HCT116 (cell line): ENCODE measurements at regions not wholly inside any gene's neighbourhood (a gene's known extent, or its start where the extent isn't known, plus 50 kb on each side); places are given as distances from the start of the nearest gene placed in this dataset.

Experiments
- ATAC-seq: fragments of 200-7000 bp; cut with Tn5 transposase; 2 replicates; pipeline ENCODE4 v1.9.1; 2020; ENCODE audit warnings: mild to moderate bottlenecking, moderate library complexity
- BruUV-seq: library from RNA; stranded (reverse); fragments of 400-500 nt; replicated peaks from 2 replicates; lab custom pipeline; 2021; lab: Mats Ljungman, UMichigan
- CTCF ChIA-PET: fragments of 300-600 bp; sonication (Branson Sonifier 250); formaldehyde crosslinking; loops from one replicate; lab custom pipeline; 2021; ENCODE audit warnings: antibody characterized with exemption; lab: Charles Lee
- POLR2A ChIA-PET: fragments of 300-600, 350-600 bp; sonication (Branson Sonifier 250); formaldehyde crosslinking; loops from one replicate; lab custom pipeline; 2021; ENCODE audit warnings: antibody characterized with exemption; lab: Charles Lee
- RAD21 ChIA-PET, 2 experiments: fragments of 300-600 bp; sonication (Branson Sonifier 250); formaldehyde crosslinking; loops; one replicate each; lab custom pipeline; 2023; ENCODE audit warnings: low total read pairs in 2 of 2; ENCODE audit not compliant: uncharacterized antibody in 2 of 2, unreplicated experiment in 2 of 2, low non-redundant PET in 1 of 2; lab: Charles Lee
- DNase-seq: peaks from one replicate; pipeline ENCODE4 v3.0.0-alpha.2; 2010; ENCODE audit warnings: low read depth, low spot score
- H2AFZ ChIP-seq: fragments of 200-600 bp; shearing (Covaris generic), sonication (generic); 2 replicates; pipeline ENCODE4 v1.6.1; 2017; ENCODE audit warnings: low read depth, mixed run types, mixed read lengths, antibody characterized with exemption, low read length; ENCODE audit not compliant: poor library complexity, severe bottlenecking
- H3K27ac ChIP-seq: 2 replicates; pipeline ENCODE4 v1.5.1; 2012; ENCODE audit warnings: low read depth, low read length
- H3K27me3 ChIP-seq: fragments of 200-600 bp; sonication (generic); 2 replicates; pipeline ENCODE4 v1.6.1; 2016; ENCODE audit warnings: mixed run types, low read length, mixed read lengths; ENCODE audit not compliant: insufficient read depth
- H3K36me3 ChIP-seq, 2 experiments: fragments of 200-500 bp in 1 of 2; fragments of 200-600 bp in 1 of 2; sonication (Bioruptor generic) in 1 of 2; sonication (generic) in 1 of 2; 2 replicates each; pipeline versions ENCODE4 v1.5.1 to v1.6.1; 2014 to 2016; ENCODE audit warnings: low read length in 2 of 2, inconsistent platforms in 1 of 2, mixed read lengths in 1 of 2, mixed run types in 1 of 2; ENCODE audit not compliant: insufficient read depth in 2 of 2, control insufficient read depth in 1 of 2
- H3K4me1 ChIP-seq, 2 experiments: fragments of 200-600 bp in 1 of 2; sonication (generic) in 1 of 2; 2 replicates each; pipeline versions ENCODE4 v1.5.1 to v1.6.1; 2012 to 2017; ENCODE audit warnings: low read length in 2 of 2, inconsistent platforms in 1 of 2, mild to moderate bottlenecking in 1 of 2, mixed read lengths in 1 of 2, mixed run types in 1 of 2, moderate library complexity in 1 of 2; ENCODE audit not compliant: insufficient read depth in 2 of 2, control insufficient read depth in 1 of 2
- H3K4me2 ChIP-seq: fragments of 200-600 bp; sonication (generic); 2 replicates; pipeline ENCODE4 v1.6.1; 2017; ENCODE audit warnings: mixed run types, low read length, mixed read lengths
- H3K4me3 ChIP-seq, 2 experiments: fragments of 200-600 bp in 1 of 2; sonication (generic) in 1 of 2; replicated peaks in 1 of 2; 2 replicates each; pipeline ENCODE4 v1.5.1; 2011 to 2016; ENCODE audit warnings: low read length in 2 of 2, control low read depth in 1 of 2, low read depth in 1 of 2, mild to moderate bottlenecking in 1 of 2, mixed read lengths in 1 of 2, mixed run types in 1 of 2
- H3K79me2 ChIP-seq: fragments of 200-600 bp; sonication (generic); 2 replicates; pipeline ENCODE4 v1.6.1; 2017; ENCODE audit warnings: mild to moderate bottlenecking, mixed run types, low read length, moderate library complexity, mixed read lengths; ENCODE audit not compliant: insufficient read depth
- H3K9ac ChIP-seq: fragments of 200-600 bp; sonication (generic); 2 replicates; pipeline ENCODE4 v1.6.1; 2016; ENCODE audit warnings: low read length, mixed read lengths
- H3K9me2 ChIP-seq: fragments of 200-600 bp; sonication (generic), shearing (Covaris generic); 2 replicates; pipeline ENCODE4 v1.6.1; 2017; ENCODE audit warnings: mixed run types, mild to moderate bottlenecking, moderate library complexity; ENCODE audit not compliant: insufficient read depth
- H3K9me3 ChIP-seq, 2 experiments: fragments of 200-500 bp in 1 of 2; fragments of 200-600 bp in 1 of 2; sonication (Bioruptor generic) in 1 of 2; sonication (generic) in 1 of 2; 2 replicates each; pipeline ENCODE4 v1.6.1; 2014 to 2017; ENCODE audit warnings: low read length in 2 of 2, mixed read lengths in 2 of 2, inconsistent platforms in 1 of 2, low read depth in 1 of 2, mild to moderate bottlenecking in 1 of 2, mixed run types in 1 of 2, moderate library complexity in 1 of 2; ENCODE audit not compliant: control insufficient read depth in 1 of 2, insufficient read depth in 1 of 2
- H4K20me1 ChIP-seq: fragments of 200-600 bp; sonication (generic), shearing (Covaris generic); 2 replicates; pipeline ENCODE4 v1.6.1; 2017; ENCODE audit warnings: mixed run types, mild to moderate bottlenecking, moderate library complexity; ENCODE audit not compliant: insufficient read depth
- ATF3 ChIP-seq: IDR thresholded peaks from 2 replicates; pipeline ENCODE4 v1.6.1; 2012
- CBX3 ChIP-seq: IDR thresholded peaks from 2 replicates; pipeline ENCODE4 v1.6.1; 2012; ENCODE audit warnings: low read depth
- CEBPB ChIP-seq: IDR thresholded peaks from 2 replicates; pipeline ENCODE4 v1.6.1; 2012; ENCODE audit warnings: low read depth
- CTCF ChIP-seq, 3 experiments: fragments of 200-600 bp in 1 of 3; sonication (generic) in 1 of 3; IDR thresholded peaks in 2 of 3; conservative IDR thresholded peaks in 1 of 3; 2 replicates each; pipeline ENCODE4 v1.5.1; 2012 to 2017; ENCODE audit warnings: low read depth in 2 of 3, low read length in 2 of 3, antibody characterized with exemption in 1 of 3, borderline replicate concordance in 1 of 3, control low read depth in 1 of 3, mild to moderate bottlenecking in 1 of 3, mixed read lengths in 1 of 3, mixed run types in 1 of 3, moderate library complexity in 1 of 3; ENCODE audit not compliant: insufficient read depth in 1 of 3
- EGR1 ChIP-seq: IDR thresholded peaks from 2 replicates; pipeline ENCODE4 v1.6.1; 2012; ENCODE audit warnings: low read depth
- ELF1 ChIP-seq: IDR thresholded peaks from 2 replicates; pipeline ENCODE4 v1.6.1; 2012; ENCODE audit warnings: low read depth, borderline replicate concordance
- EZH2 ChIP-seq: fragments of 200-600 bp; sonication (generic); IDR thresholded peaks from 2 replicates; pipeline ENCODE4 v1.6.1; 2017; ENCODE audit warnings: antibody characterized with exemption, mixed run types
- EZH2phosphoT487 ChIP-seq: fragments of 200-600 bp; IDR thresholded peaks from 2 replicates; pipeline ENCODE4 v1.6.1; 2018; ENCODE audit warnings: antibody characterized with exemption, borderline replicate concordance
- FOSL1 ChIP-seq: IDR thresholded peaks from 2 replicates; pipeline ENCODE4 v1.6.1; 2012; ENCODE audit warnings: low read depth
- JUND ChIP-seq: IDR thresholded peaks from 2 replicates; pipeline ENCODE4 v1.6.1; 2012
- POLR2AphosphoS5 ChIP-seq: IDR thresholded peaks from 2 replicates; pipeline ENCODE4 v1.6.1; 2011; ENCODE audit warnings: mild to moderate bottlenecking, low read depth, low read length, moderate library complexity
- RAD21 ChIP-seq: IDR thresholded peaks from 2 replicates; pipeline ENCODE4 v1.6.1; 2012; ENCODE audit warnings: low read depth, mild to moderate bottlenecking
- SIN3A ChIP-seq: IDR thresholded peaks from 2 replicates; pipeline ENCODE4 v1.6.1; 2012; ENCODE audit warnings: low read depth
- SRF ChIP-seq: IDR thresholded peaks from 2 replicates; pipeline ENCODE4 v1.6.1; 2012; ENCODE audit warnings: low read depth
- TCF7L2 ChIP-seq: IDR thresholded peaks from 2 replicates; pipeline ENCODE4 v1.7.0; 2011; ENCODE audit warnings: borderline replicate concordance, inconsistent platforms; ENCODE audit not compliant: insufficient read depth, insufficient read length; ENCODE audit errors: extremely low read depth
- YY1 ChIP-seq: IDR thresholded peaks from 2 replicates; pipeline ENCODE4 v1.6.1; 2011; ENCODE audit warnings: low read length, low read depth, moderate library complexity, mild to moderate bottlenecking; ENCODE audit not compliant: insufficient replicate concordance; ENCODE audit errors: extremely low read depth
- ZBTB33 ChIP-seq: IDR thresholded peaks from 2 replicates; pipeline ENCODE4 v1.6.1; 2011; ENCODE audit warnings: mild to moderate bottlenecking, low read length, moderate library complexity; ENCODE audit not compliant: insufficient replicate concordance; ENCODE audit errors: extremely low read depth
- ZFX ChIP-seq: fragments of 450-650 bp; IDR thresholded peaks from 2 replicates; pipeline ENCODE4 v1.6.1; 2017
- ZNF274 ChIP-seq: fragments of 200-500 bp; sonication (Bioruptor generic); IDR thresholded peaks from 2 replicates; pipeline ENCODE4 v1.6.1; 2014; ENCODE audit warnings: mild to moderate bottlenecking, low read depth, low read length, inconsistent platforms
- intact Hi-C: fragments of 100-400 bp; cut with micrococcal nuclease; formaldehyde crosslinking; loops from 2 replicates; pipeline ENCODE4 v1.10.0; 2022

- DNase-seq (no peak), ATAC-seq (no peak)
- no peaks in the 10 kb centered on the region for H3K27me3 ChIP-seq
- H3K27ac ChIP-seq: no peak overlapping the region
- H3K4me2 ChIP-seq: no peak overlapping the region
- BruUV-seq: no TSS peak
- TF ChIP-seq EZH2phosphoT487 (no peak), ELF1 (no peak)
- no peaks in the 10 kb centered on the region for H3K79me2 ChIP-seq
- no peaks in the 10 kb centered on the region for H4K20me1 ChIP-seq
- RAD21 ChIA-PET: no interaction called here
- H3K9me2 ChIP-seq: no peaks in the 10 kb centered on the region
- CTCF ChIA-PET: no interaction called here
- intact Hi-C loops: no loop called here
- H3K36me3 ChIP-seq: no peaks in the 10 kb centered on the region
- peaks cover 14 to 29% of the 10 kb centered on the region in 2 experiments; a peak in 3 of 4 replicates for H3K9me3 ChIP-seq
- POLR2A ChIA-PET: no interaction called here
- no peak overlapping the region for H3K9ac ChIP-seq
- H2AFZ ChIP-seq: no peak overlapping the region
- no peak overlapping the region for H3K4me3 ChIP-seq
- H3K4me1 ChIP-seq: no peaks in the 10 kb centered on the region
These were observed 281.0 kb upstream of the EYS start for GRCh38 chr6:65988006-65988405.

- Histone ChIP-seq H3K27ac (no peak overlapping the region), H3K9me2 (no peaks in the 10 kb centered on the region), H3K27me3 (no peaks in the 10 kb centered on the region), H3K9ac (no peak overlapping the region), H2AFZ (no peak overlapping the region), H3K4me2 (no peak overlapping the region), H3K4me3 (no peak overlapping the region), H3K9me3 (peaks cover 22 to 26% of the 10 kb centered on the region in 2 experiments; a peak in 3 of 4 replicates), H3K4me1 (no peaks in the 10 kb centered on the region), H3K36me3 (no peaks in the 10 kb centered on the region), H3K79me2 (no peaks in the 10 kb centered on the region), H4K20me1 (no peaks in the 10 kb centered on the region)
- ATAC-seq (no peak), DNase-seq (no peak)
- ChIA-PET RAD21 (no interaction called here), POLR2A (no interaction called here), CTCF (no interaction called here)
- BruUV-seq: no TSS peak
- intact Hi-C loops: no loop called here
- no peak for TF ChIP-seq POLR2AphosphoS5
- no peak for TF ChIP-seq ATF3
- no peak for TF ChIP-seq YY1
- no peak for TF ChIP-seq SRF
- no peak for TF ChIP-seq EGR1
- no peak for TF ChIP-seq CEBPB
- TF ChIP-seq RAD21: no peak
- TF ChIP-seq ZNF274: no peak
- TF ChIP-seq EZH2: no peak
- TF ChIP-seq FOSL1: no peak
- TF ChIP-seq ZFX: no peak
- no peak for TF ChIP-seq ZBTB33
- TF ChIP-seq SIN3A: no peak
- no peak for TF ChIP-seq CBX3
- no peak for TF ChIP-seq TCF7L2
- TF ChIP-seq CTCF (IDR thresholded peaks at IDR 0.05 in 2 of 3, conservative IDR thresholded peaks at IDR 0.05 in 1 of 3; ENCODE audit: borderline replicate concordance in 1 of 3, insufficient read depth in 1 of 3, low read depth in 2 of 3, low read length in 2 of 3): no peak
- TF ChIP-seq JUND: no peak
These were observed 277.1 kb upstream of the EYS start for GRCh38 chr6:65984089-65984488.
